Thyroid gland (tissue), 4 donors: ENCODE measurements at regions not wholly inside any gene's neighbourhood (a gene's known extent, or its start where the extent isn't known, plus 50 kb on each side); places are given as distances from the start of the nearest gene placed in this dataset.

ENCODE experiments used
- CTCF ChIP-seq, 6 experiments: fragments of 200-600 bp in 3 of 6; fragments of 450-650 bp in 3 of 6; sonication (generic) in 3 of 6; IDR thresholded peaks; one replicate each; pipeline ENCODE4 v1.5.1; 2016 to 2019; ENCODE audit warnings: antibody characterized with exemption in 6 of 6, mild to moderate bottlenecking in 2 of 6, inconsistent platforms in 1 of 6, moderate library complexity in 1 of 6
- POLR2A ChIP-seq, 2 donors: fragments of 450-650 bp; IDR thresholded peaks; one replicate each; pipeline ENCODE4 v1.6.1; 2017; ENCODE audit warnings: antibody characterized with exemption in 2 of 2, mild to moderate bottlenecking in 2 of 2, moderate library complexity in 1 of 2

DNA sequence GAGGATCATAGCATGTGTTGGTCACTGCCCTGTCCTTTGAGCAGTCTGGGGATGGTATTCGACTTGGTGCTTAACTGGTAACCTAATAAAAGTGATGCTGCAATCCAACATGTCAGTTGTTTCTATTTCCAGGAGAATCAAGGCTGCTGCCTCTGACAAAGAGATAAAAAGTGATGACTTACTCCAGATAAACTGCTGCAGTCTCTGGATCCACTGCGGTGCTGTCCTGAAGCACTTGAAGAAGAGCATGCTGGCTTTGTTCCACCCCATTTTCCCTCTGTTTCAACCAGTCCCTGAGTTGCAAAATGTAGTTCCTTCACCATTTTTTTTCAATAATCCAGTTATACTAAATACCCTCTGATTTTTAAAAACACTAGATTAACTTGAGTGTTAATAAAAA, 403.5 kb upstream of the ANKRD30A start:
- TF ChIP-seq POLR2A (IDR thresholded peaks at IDR 0.05) (no peak), CTCF (IDR thresholded peaks at IDR 0.05) (no peak)
